GM10266 (cell line): ENCODE measurements at regions not wholly inside any gene's neighbourhood (a gene's known extent, or its start where the extent isn't known, plus 50 kb on each side); places are given as distances from the start of the nearest gene placed in this dataset.

Source experiments
- DNase-seq: peaks from one replicate; pipeline ENCODE4 v3.0.0; 2012; ENCODE audit errors: extremely low spot score
- TF ChIP-seq, protein P1 (sequence below): IDR thresholded peaks from 2 replicates; pipeline ENCODE4 v1.5.1; 2012; ENCODE audit warnings: mild to moderate bottlenecking, low read depth; ENCODE audit not compliant: control insufficient read depth, insufficient read depth; ENCODE audit errors: missing control alignments

DNA sequence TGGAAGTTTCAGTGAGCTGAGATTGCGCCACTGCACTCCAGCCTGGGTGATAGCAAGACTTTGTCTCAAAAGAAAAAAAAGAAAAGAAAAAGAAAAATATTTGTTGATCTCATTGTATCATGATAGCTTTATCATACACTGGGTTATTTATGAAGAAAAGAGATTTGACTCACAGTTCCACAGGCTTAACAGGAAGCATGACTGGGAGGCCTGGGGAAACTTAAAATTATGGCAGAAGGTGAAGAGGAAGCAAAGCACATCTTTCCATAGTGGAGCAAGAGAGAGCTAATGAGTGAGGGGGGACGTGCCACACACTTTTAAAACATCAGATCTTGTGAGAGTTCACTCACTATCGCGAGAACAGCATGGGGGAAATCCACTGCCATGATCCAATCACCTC lies 72.7 kb upstream of the FUT8 start:
- TF ChIP-seq, protein P1, sequence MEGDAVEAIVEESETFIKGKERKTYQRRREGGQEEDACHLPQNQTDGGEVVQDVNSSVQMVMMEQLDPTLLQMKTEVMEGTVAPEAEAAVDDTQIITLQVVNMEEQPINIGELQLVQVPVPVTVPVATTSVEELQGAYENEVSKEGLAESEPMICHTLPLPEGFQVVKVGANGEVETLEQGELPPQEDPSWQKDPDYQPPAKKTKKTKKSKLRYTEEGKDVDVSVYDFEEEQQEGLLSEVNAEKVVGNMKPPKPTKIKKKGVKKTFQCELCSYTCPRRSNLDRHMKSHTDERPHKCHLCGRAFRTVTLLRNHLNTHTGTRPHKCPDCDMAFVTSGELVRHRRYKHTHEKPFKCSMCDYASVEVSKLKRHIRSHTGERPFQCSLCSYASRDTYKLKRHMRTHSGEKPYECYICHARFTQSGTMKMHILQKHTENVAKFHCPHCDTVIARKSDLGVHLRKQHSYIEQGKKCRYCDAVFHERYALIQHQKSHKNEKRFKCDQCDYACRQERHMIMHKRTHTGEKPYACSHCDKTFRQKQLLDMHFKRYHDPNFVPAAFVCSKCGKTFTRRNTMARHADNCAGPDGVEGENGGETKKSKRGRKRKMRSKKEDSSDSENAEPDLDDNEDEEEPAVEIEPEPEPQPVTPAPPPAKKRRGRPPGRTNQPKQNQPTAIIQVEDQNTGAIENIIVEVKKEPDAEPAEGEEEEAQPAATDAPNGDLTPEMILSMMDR: no peak

DNA sequence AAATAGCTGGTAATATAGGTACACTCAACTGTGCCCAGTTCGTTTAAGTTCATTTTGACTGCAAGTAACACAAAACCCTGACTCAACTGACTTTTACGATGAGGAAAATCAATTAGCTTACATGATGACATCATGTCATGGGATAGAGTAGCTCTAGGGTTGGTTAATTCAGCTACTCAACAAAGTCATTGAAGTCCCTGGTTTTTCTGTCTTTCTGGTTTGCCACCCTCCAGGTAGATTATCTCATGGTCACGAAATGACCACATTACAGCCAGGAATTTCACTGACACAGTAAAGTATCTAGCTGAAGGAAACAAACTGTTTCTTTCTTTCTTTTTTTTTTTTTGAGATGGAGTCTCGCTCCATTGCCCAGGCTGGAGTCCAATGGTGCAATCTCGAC lies 68.5 kb upstream of the FUT8 start:
- TF ChIP-seq, protein P1: no peak
- no peak for DNase-seq

More for the DNA sequence above, 72.7 kb upstream of the FUT8 start:
- DNase-seq: no peak

DNA sequence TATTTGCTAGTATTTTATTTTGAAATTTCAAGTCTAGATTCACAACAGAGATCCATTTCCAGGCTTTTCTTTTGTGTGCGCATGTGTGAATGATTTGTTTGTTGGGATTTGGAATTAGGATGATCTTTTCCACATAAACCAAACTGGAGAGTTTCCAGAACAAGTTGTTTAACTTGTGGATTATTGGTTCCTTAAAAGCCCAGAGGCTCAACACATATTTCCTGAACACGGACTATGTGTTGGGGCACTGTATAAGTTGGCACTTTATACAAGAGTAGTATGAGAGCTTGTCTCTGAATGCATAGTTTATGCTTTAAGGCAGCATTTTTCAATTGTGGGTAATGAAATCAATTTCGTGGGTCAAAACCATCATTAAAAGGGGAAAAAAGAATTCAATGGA lies 67.3 kb upstream of the FUT8 start:
- DNase-seq: no peak
- TF ChIP-seq, protein P1: no peak

DNA sequence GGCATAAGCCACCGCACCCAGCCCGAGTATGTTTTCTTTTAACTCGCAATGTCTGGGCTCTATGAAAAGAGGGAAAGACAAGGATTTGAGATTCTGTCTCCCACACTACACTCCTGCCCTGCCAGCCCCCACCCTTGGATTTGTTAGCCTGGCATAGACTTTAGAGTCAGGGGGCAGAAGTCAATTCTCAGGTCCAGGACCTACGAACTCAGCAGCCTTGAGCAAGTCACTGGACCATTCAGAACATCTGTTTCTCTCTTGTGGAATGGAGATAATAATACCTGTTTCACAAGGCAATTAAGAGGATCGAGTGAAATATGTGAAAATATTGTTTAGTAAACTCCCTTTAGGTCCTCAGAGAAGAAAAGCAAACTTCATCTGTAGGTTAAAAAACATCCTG lies 66.1 kb upstream of the FUT8 start:
- no peak for DNase-seq
- TF ChIP-seq, protein P1: no peak

DNA sequence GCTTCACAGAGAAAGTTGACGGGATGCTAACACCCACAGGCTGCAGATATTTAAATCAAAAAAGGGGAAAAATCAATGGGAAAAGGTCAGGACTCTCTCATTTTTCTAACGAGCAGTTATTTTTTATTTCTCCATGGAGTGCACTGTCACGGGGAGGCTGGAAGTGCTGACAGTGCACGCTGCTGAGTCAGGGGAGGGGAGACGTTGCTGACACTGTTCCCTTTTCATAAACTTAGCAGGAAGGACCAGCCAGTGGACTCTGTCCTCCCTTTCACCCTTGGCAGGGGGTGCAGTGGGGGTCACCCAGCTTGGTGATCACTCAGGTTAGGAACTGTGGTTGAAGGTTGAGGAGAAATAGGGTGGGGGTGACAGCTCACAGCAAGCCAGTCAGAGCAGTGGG lies 65.6 kb upstream of the FUT8 start:
- no peak for DNase-seq
- TF ChIP-seq, protein P1: no peak

DNA sequence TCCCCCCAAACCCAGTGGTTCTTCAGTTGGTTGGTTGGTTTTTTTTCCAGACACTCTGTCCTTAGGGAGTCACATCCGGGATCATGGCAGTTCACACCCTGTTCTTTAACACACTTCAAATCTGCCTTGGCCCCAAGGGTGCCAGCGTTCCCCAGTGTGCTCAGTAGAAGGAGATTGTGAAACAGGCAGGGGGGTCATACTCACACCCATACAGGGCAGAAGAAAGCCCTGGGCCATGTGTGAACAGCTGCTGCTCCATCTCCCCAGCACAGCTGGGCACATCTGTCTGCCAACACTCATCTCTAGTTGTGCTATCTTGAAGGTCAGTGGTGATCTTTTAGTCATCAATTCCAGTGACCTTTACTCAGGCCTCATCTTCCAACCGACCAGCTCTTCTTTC lies 64.4 kb upstream of the FUT8 start:
- no peak for DNase-seq
- TF ChIP-seq, protein P1: no peak

DNA sequence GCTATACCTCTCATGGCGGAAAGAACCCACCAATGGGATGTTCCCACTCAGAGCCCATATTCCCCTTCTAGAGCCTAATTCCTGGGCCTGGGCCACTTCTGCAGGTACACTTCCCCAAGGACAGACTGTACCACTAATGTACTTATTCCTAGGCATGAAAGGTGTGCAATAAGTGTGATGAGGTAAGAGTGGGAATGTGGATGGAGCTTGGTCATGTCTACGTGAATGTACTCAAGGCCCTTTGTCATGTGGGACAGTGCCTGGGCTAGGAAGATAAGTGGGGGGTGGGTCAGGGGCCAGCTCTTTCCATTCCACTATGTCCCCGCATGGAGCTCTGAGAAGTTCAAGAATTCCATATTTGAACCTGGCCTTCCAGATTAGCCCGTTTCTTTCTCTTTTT lies 63.4 kb upstream of the FUT8 start:
- TF ChIP-seq, protein P1: no peak
- DNase-seq: no peak
